ENCODE measurements at regions not wholly inside any gene's neighbourhood (a gene's known extent, or its start where the extent isn't known, plus 50 kb on each side); places are given as distances from the start of the nearest gene placed in this dataset.

- H3K27me3 ChIP-seq (ENCODE audit: insufficient read depth, low read length, poor library complexity), result no peaks in the 10 kb centered on the region
- no peak overlapping the region for H2AFZ ChIP-seq (ENCODE audit: low read depth, low read length)
- H3K4me3 ChIP-seq (ENCODE audit: low read depth in 1 of 2, low read length in 2 of 2), result no peak overlapping the region
- no peak for TF ChIP-seq EZH2 (IDR thresholded peaks at IDR 0.05; ENCODE audit: borderline replicate concordance, low read depth, low read length, severe bottlenecking)
- TF ChIP-seq CTCF (IDR thresholded peaks at IDR 0.05; ENCODE audit: borderline replicate concordance, extremely low read depth, low read length, poor library complexity, severe bottlenecking), result no peak
- no peak overlapping the region for H3K9ac ChIP-seq (ENCODE audit: low read depth, low read length)
- H3K9me3 ChIP-seq (ENCODE audit: insufficient read depth, low read length, severe bottlenecking), result no peaks in the 10 kb centered on the region
- DNase-seq (no peak), ATAC-seq (ENCODE audit: insufficient read depth, low read depth) (no peak)
- no peak overlapping the region for H3K27ac ChIP-seq (ENCODE audit: low read length)
- no peaks in the 10 kb centered on the region for H4K20me1 ChIP-seq (ENCODE audit: insufficient read depth, low read length)
- H3K4me1 ChIP-seq (ENCODE audit: insufficient read depth, low read length), result no peaks in the 10 kb centered on the region
- no peaks in the 10 kb centered on the region for H3K79me2 ChIP-seq (ENCODE audit: insufficient read depth, low read length)
- H3K36me3 ChIP-seq (ENCODE audit: insufficient read depth, low read length), result no peaks in the 10 kb centered on the region
- no peak overlapping the region for H3K4me2 ChIP-seq (ENCODE audit: insufficient read depth, low read length)
Measured at GRCh38 chr5:5979761-5980537, 398.4 kb downstream of the MED10 start.

GRCh38 chr5:5979377-5979760 is 399.0 kb downstream of the MED10 start:
- TF ChIP-seq CTCF (IDR thresholded peaks at IDR 0.05; ENCODE audit: borderline replicate concordance, extremely low read depth, low read length, poor library complexity, severe bottlenecking), result no peak
- TF ChIP-seq EZH2 (IDR thresholded peaks at IDR 0.05; ENCODE audit: borderline replicate concordance, low read depth, low read length, severe bottlenecking), result no peak
- no peak overlapping the region for H2AFZ ChIP-seq (ENCODE audit: low read depth, low read length)

GRCh38 chr5:5978501-5979376 is 399.6 kb downstream of the MED10 start:
- Histone ChIP-seq H3K36me3 (ENCODE audit: insufficient read depth, low read length) (no peaks in the 10 kb centered on the region), H3K27me3 (ENCODE audit: insufficient read depth, low read length, poor library complexity) (no peaks in the 10 kb centered on the region), H3K9ac (ENCODE audit: low read depth, low read length) (no peak overlapping the region), H2AFZ (ENCODE audit: low read depth, low read length) (no peak overlapping the region), H3K4me3 (ENCODE audit: low read depth in 1 of 2, low read length in 2 of 2) (no peak overlapping the region), H3K27ac (ENCODE audit: low read length) (no peak overlapping the region), H3K9me3 (ENCODE audit: insufficient read depth, low read length, severe bottlenecking) (no peaks in the 10 kb centered on the region), H3K4me1 (ENCODE audit: insufficient read depth, low read length) (no peaks in the 10 kb centered on the region), H3K79me2 (ENCODE audit: insufficient read depth, low read length) (no peaks in the 10 kb centered on the region), H3K4me2 (ENCODE audit: insufficient read depth, low read length) (no peak overlapping the region), H4K20me1 (ENCODE audit: insufficient read depth, low read length) (no peaks in the 10 kb centered on the region)
- DNase-seq (no peak), ATAC-seq (ENCODE audit: insufficient read depth, low read depth) (no peak)
- TF ChIP-seq CTCF (IDR thresholded peaks at IDR 0.05; ENCODE audit: borderline replicate concordance, extremely low read depth, low read length, poor library complexity, severe bottlenecking) (no peak), EZH2 (IDR thresholded peaks at IDR 0.05; ENCODE audit: borderline replicate concordance, low read depth, low read length, severe bottlenecking) (no peak)

More at GRCh38 chr5:5979377-5979760, 399.0 kb downstream of the MED10 start:
- Histone ChIP-seq H3K9ac (ENCODE audit: low read depth, low read length) (no peak overlapping the region), H3K36me3 (ENCODE audit: insufficient read depth, low read length) (no peaks in the 10 kb centered on the region), H3K4me2 (ENCODE audit: insufficient read depth, low read length) (no peak overlapping the region), H4K20me1 (ENCODE audit: insufficient read depth, low read length) (no peaks in the 10 kb centered on the region), H3K9me3 (ENCODE audit: insufficient read depth, low read length, severe bottlenecking) (no peaks in the 10 kb centered on the region), H3K4me1 (ENCODE audit: insufficient read depth, low read length) (no peaks in the 10 kb centered on the region), H3K27me3 (ENCODE audit: insufficient read depth, low read length, poor library complexity) (no peaks in the 10 kb centered on the region), H3K27ac (ENCODE audit: low read length) (no peak overlapping the region), H3K79me2 (ENCODE audit: insufficient read depth, low read length) (no peaks in the 10 kb centered on the region), H3K4me3 (ENCODE audit: low read depth in 1 of 2, low read length in 2 of 2) (no peak overlapping the region)
- DNase-seq (no peak), ATAC-seq (ENCODE audit: insufficient read depth, low read depth) (no peak)
